ENCODE measurements at regions not wholly inside any gene's neighbourhood (a gene's known extent, or its start where the extent isn't known, plus 50 kb on each side); places are given as distances from the start of the nearest gene placed in this dataset.
"Not testable (repeated sequence)": the region's sequence is repeated elsewhere in the genome, so short reads cannot be mapped to it uniquely, and the experiment has no call there.

DNA sequence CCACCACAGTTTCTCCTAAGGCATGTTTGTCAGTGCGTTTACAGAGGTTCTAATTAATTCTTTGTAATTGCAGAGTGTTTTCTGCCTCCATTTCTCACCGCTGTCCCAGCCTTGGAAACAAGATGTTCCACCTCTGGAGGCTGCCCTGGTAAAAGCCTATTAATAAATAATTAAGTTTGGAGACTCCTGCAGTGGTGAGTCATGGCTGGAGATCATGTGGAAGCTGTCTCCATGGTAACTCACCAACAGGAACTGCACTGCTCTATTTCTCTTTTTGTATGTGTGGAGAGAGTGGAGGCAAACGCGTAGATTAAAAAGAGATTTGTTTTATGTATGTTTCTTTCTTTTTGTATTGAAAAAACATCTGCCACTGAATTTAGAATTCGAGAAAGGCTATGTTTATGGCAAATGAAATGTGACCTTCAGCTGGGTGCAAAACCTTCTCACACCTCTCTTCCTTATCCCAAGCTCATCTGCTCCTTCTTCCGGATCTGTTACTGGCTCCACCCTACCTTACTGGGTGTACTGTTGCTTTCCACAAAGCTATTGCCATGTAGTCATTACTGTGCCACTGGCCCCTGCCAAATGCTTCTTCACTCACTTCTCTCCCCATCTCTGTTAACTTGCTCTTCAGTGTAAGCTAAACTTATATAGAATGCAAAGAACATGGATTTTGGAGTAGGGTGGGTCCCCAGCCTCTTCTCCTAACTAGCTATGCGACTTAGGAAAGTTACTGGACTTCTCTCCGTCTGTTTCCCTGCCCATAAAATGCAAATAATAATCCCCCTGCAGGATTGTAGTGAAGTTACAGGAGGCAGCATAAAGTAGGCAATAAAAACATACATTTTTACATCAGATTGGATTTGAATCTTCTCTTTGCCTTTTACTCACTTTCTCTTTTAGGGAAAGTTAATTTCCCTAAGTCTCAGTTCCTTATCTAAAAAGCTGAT is 778.5 kb downstream of the NTRK3 start:
- ATAC-seq = peak; percentile 88
- DNase-seq (ENCODE audit: missing footprints) = no peak
- intact Hi-C loops (cut with DNase I) = no loop called here

DNA sequence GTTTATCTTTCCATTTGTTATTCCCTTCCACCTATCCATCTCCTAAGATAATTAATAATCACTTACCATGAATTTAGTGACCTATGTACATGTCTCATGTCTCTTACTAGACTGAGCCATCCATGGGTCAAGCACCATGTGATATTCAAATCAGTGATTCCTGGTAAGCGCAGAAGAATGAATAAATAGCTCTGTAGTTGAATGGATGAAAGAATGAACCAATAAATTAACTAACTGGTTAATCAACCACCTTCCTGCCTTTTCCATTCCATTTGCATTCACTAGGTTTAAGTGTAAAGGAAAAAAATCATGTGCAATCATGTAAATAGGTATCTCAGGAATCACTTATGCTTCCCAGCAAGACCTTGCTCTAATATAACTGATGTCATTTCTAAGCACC is 779.5 kb downstream of the NTRK3 start:
- ATAC-seq (no peak), DNase-seq (ENCODE audit: missing footprints) (no peak)
- intact Hi-C loops (cut with DNase I) = no loop called here

DNA sequence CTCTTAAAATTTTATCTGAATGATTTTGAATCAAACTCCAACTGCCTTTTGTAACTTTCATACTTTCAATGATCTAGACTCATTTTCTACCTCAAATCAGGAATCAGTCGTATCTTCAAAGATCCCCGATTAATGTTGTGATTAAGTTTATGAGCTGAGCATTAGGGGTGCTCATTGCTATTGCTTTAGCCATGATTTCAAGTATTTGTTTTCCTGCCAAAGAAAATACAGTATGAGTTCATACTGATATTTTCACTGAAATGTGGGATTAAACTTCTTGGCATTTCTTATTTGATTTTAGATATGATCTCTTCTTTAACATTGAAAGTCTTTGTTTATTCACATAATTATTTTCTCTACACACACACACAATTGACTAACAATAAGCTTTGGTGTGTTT is 785.6 kb downstream of the NTRK3 start:
- DNase-seq (ENCODE audit: missing footprints) = no peak
- ATAC-seq = no peak
- intact Hi-C loops (cut with DNase I) = no loop called here

DNA sequence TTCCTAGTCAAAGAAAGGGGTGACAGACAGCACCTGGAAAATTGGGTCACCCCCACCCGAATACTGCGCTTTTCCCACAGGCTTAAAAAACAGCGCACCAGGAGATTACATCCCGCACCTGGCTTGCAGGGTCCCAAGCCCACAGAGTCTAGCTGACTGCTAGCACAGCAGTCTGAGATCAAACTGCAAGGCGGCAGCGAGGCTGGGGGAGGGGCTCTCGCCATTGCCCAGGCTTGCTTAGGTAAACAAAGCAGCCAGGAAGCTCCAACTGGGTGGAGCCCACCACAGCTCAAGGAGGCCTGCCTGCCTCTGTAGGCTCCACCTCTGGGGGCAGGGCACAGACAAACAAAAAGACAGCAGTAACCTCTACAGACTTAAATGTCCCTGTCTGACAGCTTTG is 792.6 kb downstream of the NTRK3 start:
- DNase-seq (ENCODE audit: missing footprints); ATAC-seq; intact Hi-C loops (cut with DNase I): not testable (repeated sequence)

DNA sequence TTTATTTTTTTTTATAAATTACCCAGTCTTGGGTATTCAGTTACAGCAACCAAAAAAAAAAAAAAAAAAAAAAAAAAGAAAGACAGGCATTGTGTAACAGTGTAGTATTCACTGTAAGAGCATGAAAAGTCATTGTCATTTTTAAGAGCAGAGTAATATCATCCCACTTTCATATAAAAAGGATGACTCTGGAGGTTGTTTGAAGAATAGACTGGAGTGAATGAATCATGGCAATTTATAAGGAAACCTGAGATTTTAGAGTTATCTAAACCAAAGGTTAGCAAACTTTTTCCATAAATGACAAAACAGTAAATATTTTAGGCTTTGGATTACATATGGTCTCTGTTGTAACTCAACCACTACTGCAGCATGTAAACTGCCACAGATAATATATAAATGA is 794.9 kb downstream of the NTRK3 start:
- no peak for DNase-seq (ENCODE audit: missing footprints)
- no peak for ATAC-seq
- intact Hi-C loops (cut with DNase I) = no loop called here

DNA sequence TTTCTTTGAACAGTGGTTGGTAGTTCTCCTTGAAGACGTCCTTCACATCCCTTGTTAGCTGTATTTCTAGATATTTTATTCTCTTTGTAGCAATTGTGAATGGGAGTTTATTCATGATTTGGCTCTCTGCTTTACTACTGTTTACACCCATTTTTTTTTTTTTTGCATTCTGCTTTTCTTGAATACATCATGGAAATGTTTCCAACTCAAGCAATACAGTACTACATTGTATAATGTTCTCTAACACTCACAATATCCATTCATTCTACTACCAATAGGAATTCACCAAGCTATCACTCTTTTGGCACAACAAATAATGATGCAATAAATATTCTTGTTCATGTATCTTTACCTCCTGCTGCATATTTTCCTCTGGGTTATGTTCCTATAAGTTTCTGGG is 801.7 kb downstream of the NTRK3 start:
- intact Hi-C loops (cut with DNase I) = no loop called here
- ATAC-seq = no peak
- no peak for DNase-seq (ENCODE audit: missing footprints)

DNA sequence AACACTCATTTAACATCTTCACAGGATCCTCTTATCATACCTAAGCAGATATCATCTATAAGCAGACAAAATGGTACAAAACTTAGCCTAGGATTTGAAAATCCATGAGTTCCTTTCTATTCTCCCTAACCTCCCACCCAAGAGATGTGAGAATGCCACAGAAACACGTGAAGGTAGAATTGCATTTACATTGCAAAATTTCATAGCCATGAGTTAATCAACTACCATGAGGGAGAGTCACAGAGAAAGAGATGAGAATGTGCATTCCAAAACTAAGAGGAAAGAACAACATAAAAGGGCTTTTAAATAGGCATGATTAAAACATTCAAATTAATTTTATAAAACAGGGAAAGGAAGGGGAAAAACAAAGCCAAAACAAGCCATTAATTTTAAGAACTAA is 806.2 kb downstream of the NTRK3 start:
- DNase-seq (ENCODE audit: missing footprints) = no peak
- intact Hi-C loops (cut with DNase I) = no loop called here
- no peak for ATAC-seq

DNA sequence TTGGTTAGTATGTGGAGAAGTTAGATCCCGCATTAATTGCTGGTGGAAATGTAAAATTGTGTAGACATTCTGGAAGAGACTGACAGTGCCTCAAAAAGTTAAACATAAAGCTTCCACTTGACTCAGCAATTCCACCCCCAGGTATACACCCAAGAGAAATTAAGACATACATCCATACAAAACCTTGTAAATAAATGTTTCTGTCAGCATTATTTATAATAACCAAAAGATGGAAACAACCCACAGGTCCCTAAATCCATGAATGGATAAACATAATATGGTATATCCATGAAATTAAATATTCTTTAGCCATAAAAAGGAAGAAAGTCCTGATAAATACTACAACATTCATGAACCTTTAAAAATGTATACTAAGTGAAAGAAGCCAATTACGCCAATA is 817.4 kb downstream of the NTRK3 start:
- intact Hi-C loops (cut with DNase I) = no loop called here
- ATAC-seq = no peak

DNA sequence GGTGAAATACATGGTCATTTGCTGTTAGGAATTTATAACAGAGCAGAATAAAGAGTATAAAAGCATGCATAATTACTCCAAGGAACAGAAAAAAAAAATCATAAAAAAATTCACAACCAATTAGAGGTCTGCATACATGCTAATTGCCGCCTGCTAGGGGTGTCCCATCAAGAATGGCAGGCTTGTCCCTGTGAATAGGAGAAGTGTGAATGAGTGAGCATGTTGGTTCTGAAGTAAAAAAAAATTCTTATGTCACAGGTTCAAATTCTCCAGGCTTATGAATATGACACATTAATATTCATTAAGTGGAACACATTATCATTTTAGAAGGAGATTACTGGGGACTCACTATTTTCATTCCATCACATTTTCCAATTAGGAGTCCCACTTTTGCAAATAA is 822.7 kb downstream of the NTRK3 start:
- intact Hi-C loops (cut with DNase I) = no loop called here
- no peak for DNase-seq (ENCODE audit: missing footprints)
- ATAC-seq = no peak

More for the DNA sequence above, 817.4 kb downstream of the NTRK3 start:
- no peak for DNase-seq (ENCODE audit: missing footprints)

DNA sequence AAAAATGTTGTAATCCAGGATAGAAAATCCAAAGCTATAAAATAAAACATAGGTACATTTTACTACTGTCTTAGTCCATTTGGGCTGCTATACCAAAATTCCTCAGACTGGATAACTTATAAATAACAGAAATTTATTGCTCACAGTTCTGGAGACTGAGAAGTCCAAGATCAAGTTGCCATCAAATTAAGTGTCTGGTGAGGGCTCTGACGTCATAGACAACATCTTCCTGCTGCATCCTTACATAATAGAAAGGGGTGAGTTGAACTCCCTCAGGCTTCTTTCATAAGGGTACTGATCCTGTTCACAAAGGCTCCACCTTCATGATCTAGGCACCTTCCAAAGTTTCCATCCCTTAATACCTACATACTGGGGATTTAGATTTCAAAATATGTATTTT is 826.8 kb downstream of the NTRK3 start:
- intact Hi-C loops (cut with DNase I) = no loop called here
- ATAC-seq (no peak), DNase-seq (ENCODE audit: missing footprints) (no peak)

DNA sequence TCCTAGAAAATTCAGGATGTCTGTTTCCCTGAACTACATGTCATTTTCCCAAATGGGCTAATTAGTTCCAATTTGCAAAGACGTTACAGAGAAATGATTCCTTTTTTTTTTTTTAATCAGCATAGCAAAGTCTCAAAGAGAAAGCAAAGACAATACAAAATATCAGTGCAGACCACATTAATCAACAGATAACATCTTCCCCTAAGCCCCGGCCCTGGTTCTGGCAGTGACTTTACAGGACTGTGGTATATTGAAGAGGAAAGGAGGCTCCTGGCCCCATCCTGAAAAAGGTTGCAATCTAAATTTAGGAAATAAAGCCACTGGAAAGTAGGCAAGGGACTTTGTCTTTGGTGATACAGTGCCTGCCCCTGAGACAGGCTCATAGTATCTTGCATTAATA is 836.5 kb downstream of the NTRK3 start:
- intact Hi-C loops (cut with DNase I) = no loop called here
- ATAC-seq (no peak), DNase-seq (ENCODE audit: missing footprints) (no peak)

DNA sequence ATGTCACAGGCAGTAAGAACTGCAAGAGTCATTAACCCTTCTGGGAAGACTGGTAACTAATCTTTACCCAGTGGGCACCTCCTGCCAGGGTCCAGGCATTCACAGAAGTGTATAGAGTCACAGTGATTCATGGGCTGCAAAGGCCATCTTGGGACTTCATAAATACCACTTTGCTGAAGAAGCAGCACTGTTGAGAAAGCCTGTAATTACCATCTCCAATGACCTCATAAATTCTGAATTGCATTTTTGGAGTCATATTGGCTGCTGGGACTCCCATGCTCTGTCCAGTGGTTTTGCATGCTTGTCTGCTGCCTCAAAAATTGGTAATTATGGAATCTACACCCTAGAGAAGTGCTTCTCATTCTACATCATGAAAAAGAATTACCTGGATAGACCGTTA is 837.2 kb downstream of the NTRK3 start:
- no peak for ATAC-seq
- no peak for DNase-seq (ENCODE audit: missing footprints)
- intact Hi-C loops (cut with DNase I) = loop anchor here (10.0 kb wide), 1 partner anchor 65 kb away; no protein-coding TSS in a partner anchor

DNA sequence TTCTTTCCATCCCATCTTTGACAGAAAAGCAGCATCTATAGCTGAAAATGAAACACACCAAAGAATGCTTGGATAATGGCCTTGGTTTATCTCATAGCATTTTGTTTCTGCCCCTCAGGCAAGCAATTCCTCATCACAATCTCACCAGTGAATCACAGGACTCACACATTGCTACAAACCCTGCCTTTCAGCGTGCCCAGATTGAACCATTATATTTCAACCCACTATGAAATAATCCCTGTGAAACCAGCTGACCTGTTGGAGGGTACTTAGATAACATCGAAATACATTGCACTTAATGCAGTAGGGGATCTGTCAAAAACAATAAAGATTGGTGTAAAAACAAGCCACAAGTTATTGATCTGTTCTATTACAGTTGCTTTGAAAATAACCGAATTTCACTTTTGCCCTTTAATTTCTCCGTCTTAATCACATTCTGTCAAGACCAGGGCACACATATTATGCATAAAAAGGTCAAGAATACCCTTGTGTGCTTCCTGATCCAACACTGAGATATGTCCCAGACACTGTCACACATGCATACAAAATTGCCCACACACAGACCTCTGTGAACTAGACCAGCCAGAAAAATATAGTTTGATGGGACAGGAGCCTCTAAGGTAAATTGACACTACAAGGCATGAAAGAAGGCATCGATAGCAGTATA is 839.8 kb downstream of the NTRK3 start:
- intact Hi-C loops (cut with DNase I) = loop anchor here (10.0 kb wide), 1 partner anchor 62 kb away; no protein-coding TSS in a partner anchor

DNA sequence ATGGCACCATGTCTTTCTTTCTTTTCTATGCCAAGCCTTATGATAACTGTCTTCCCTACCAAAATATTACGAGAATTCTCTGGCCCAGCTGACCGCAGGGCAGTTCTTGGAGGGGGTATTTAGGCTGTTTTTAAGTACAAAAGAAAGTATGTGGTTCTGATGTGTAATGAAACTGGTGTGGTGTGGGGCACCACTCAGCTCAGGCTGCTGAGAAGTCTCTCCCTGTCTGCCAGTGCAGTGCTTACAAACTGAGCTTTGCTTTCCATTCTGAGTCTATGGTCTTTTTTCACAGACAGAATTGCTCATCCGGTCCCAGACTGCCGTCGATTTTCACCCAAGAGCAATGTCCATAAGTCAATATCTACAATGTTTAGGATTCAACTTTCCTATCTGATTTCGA is 847.6 kb downstream of the NTRK3 start:
- intact Hi-C loops (cut with DNase I) = no loop called here
- DNase-seq (ENCODE audit: missing footprints) (no peak), ATAC-seq (no peak)

More for the DNA sequence above, 839.8 kb downstream of the NTRK3 start:
- no peak for DNase-seq (ENCODE audit: missing footprints)
- ATAC-seq = no peak

DNA sequence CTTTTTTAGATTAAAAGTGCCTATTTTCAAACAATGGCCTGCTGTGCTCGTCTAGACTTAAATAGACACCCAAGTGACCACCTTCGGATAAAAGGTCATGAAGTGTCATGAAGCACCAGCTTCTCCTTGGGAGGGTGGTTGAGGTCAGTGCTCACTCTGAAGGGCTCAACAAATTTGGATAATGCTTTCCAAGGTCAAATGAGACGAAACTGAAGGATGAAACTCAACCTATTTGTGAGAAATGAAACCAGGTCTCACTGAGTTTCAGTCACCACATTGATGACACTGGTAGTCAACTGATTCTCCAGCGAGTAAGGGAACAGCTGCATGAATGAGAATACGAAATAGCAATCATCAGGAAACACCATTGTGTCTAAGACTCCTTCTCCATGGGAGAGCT is 852.6 kb downstream of the NTRK3 start:
- DNase-seq (ENCODE audit: missing footprints) = no peak
- intact Hi-C loops (cut with DNase I) = no loop called here
- no peak for ATAC-seq

DNA sequence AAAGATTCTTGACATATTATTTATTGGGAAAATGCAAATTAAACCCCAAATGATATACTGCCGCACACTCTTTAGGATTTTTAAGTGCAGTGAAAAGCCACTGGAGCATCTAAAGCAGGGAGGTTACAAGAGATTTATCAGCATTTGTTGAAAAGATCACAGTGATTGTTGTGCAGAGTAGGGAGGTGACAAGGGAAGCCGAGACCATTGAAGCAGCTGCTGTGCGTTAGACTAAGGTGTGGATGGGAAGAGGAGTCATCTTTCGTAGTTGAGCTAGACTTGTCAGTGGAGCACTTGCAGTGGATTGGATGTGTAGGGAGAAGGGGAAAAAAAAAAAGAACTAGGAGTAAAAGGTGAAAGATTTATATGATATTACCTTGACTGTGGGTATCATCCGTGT is 854.6 kb downstream of the NTRK3 start:
- ATAC-seq = no peak
- no peak for DNase-seq (ENCODE audit: missing footprints)
- intact Hi-C loops (cut with DNase I) = no loop called here

DNA sequence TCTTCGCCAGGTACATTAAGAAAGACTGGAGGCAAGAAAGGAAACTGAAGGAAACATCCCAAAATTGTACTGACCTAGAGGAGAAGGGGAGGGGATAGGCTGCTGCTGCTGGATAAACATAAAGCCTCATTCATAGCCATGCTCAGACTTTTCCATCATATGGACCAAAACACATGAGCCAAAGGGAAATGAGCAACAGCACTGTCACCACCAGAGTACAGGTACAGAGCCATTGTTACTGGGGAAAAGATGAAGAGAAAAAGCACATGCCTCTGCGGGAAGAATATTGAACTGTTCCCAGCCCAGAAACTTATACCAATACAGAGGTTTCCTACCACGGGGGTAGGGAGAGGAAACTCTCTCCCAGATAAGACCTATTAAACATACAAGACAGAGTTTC is 861.9 kb downstream of the NTRK3 start:
- ATAC-seq = no peak
- no peak for DNase-seq (ENCODE audit: missing footprints)
- intact Hi-C loops (cut with DNase I) = no loop called here

DNA sequence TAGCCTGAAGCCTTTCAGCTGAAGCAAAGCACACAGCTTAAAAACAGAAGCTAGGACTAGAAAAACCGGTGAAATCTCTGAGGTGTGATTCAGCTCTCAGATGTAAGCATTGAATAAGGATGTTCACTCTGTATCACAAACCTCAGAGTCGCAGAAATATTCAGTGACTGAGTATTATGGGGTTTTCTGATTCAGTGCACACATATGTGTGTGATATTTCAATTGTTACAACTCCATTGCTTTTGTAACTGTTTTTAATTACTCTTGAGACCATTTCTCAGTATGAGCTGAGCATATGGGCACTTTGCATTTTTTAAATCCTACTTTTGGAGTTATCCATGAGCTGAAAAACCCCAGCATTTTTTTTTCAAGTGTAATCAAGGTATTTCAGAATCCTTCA is 868.8 kb downstream of the NTRK3 start:
- DNase-seq (ENCODE audit: missing footprints) (no peak), ATAC-seq (no peak)
- intact Hi-C loops (cut with DNase I) = no loop called here

DNA sequence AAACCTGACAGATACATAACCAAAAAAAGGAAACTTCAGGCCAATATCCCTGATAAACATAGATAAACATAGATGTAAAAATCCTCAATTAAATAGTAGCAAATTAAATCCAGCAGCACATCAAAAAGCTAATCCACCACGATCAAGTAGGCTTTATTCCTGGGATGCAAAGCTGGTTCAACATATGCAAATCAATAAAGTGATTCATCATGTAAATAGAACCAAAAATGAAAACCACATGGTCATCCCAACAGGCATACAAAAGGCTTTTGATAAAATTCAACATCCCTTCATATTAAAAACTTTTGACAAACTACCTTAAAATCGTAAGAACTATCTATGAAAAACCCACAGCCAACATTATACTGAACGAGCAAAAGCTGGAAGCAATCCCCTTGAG is 882.2 kb downstream of the NTRK3 start:
- DNase-seq (ENCODE audit: missing footprints) (no peak), ATAC-seq (no peak)
- intact Hi-C loops (cut with DNase I) = no loop called here

DNA sequence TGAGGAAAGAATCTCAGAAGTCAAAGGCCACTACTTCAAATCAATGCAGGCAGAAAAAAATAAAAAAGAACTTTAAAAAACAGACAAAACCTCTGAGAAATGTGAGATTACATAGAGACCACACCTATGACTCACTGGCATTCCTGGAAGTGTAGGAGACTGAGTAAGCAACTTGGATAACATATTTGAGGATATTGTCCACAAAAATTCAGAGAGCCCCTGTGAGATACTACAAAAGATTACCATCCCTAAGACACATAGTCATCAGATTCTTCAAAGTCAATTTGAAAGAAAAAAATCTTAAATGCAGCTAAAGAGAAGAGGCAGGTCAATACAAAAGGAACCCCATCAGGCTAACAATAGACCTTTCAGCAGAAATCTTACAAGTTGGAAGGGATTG is 887.3 kb downstream of the NTRK3 start:
- ATAC-seq (no peak), DNase-seq (ENCODE audit: missing footprints) (no peak)
- intact Hi-C loops (cut with DNase I) = no loop called here
